Prostate gland (tissue), 2 donors: ENCODE measurements at regions not wholly inside any gene's neighbourhood (a gene's known extent, or its start where the extent isn't known, plus 50 kb on each side); places are given as distances from the start of the nearest gene placed in this dataset.

Experiments used
- POLR2A ChIP-seq: fragments of 450-650 bp; IDR thresholded peaks from one replicate; pipeline ENCODE4 v1.6.1; 2016; ENCODE audit warnings: antibody characterized with exemption, mild to moderate bottlenecking
- POLR2AphosphoS5 ChIP-seq: sonication (generic); formaldehyde crosslinking; IDR thresholded peaks from one replicate; pipeline ENCODE4 v1.6.1; 2017; ENCODE audit warnings: antibody characterized with exemption
- TF ChIP-seq, protein P1 (sequence below), 4 experiments: fragments of 200-600 bp in 2 of 4; fragments of 450-650 bp in 2 of 4; sonication (generic) in 2 of 4; IDR thresholded peaks; 1 replicate in 3 of 4; 2 replicates in 1 of 4; pipeline ENCODE4 v1.5.1; 2016 to 2019; ENCODE audit warnings: antibody characterized with exemption in 4 of 4, mild to moderate bottlenecking in 2 of 4, moderate library complexity in 2 of 4

DNA sequence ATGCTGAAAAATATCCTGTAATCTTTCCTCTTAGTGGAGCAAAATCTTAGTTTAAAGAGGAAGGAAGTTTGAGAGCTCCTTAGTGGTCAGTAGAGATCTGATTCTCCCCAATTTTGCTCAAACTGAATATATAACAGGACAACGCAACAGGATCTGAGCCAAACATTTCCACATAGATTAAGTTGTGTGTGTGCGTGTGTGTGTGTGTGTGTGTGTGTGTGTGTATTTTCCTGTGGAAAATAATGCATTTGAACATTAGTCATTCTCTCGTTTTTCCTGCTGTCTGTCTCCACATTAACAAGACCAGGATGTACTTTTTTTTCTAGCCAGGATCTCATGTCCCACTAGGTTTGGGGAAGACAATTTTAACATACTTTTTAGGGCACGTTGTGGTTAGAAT is 312.1 kb upstream of the CDH18 start:
- TF ChIP-seq, protein P1, sequence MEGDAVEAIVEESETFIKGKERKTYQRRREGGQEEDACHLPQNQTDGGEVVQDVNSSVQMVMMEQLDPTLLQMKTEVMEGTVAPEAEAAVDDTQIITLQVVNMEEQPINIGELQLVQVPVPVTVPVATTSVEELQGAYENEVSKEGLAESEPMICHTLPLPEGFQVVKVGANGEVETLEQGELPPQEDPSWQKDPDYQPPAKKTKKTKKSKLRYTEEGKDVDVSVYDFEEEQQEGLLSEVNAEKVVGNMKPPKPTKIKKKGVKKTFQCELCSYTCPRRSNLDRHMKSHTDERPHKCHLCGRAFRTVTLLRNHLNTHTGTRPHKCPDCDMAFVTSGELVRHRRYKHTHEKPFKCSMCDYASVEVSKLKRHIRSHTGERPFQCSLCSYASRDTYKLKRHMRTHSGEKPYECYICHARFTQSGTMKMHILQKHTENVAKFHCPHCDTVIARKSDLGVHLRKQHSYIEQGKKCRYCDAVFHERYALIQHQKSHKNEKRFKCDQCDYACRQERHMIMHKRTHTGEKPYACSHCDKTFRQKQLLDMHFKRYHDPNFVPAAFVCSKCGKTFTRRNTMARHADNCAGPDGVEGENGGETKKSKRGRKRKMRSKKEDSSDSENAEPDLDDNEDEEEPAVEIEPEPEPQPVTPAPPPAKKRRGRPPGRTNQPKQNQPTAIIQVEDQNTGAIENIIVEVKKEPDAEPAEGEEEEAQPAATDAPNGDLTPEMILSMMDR (IDR thresholded peaks at IDR 0.05), result no peak
- TF ChIP-seq POLR2A (no peak), POLR2AphosphoS5 (no peak)
